A673 (cell line): ENCODE measurements at regions not wholly inside any gene's neighbourhood (a gene's known extent, or its start where the extent isn't known, plus 50 kb on each side); places are given as distances from the start of the nearest gene placed in this dataset.

Experiments used
- EZH2 ChIP-seq: fragments of 200-600 bp; sonication (generic); IDR thresholded peaks from 2 replicates; pipeline ENCODE4 v1.6.1; 2017; ENCODE audit warnings: borderline replicate concordance, low read depth, mild to moderate bottlenecking, mixed read lengths, antibody characterized with exemption, low read length; ENCODE audit not compliant: poor library complexity, severe bottlenecking
- TF ChIP-seq, protein P1 (sequence below): fragments of 300-800, 200-600 bp; sonication (generic); conservative IDR thresholded peaks from 2 replicates; pipeline ENCODE4 v1.5.1; 2017; ENCODE audit warnings: low read depth, mild to moderate bottlenecking, antibody characterized with exemption, low read length, moderate library complexity, mixed read lengths

DNA sequence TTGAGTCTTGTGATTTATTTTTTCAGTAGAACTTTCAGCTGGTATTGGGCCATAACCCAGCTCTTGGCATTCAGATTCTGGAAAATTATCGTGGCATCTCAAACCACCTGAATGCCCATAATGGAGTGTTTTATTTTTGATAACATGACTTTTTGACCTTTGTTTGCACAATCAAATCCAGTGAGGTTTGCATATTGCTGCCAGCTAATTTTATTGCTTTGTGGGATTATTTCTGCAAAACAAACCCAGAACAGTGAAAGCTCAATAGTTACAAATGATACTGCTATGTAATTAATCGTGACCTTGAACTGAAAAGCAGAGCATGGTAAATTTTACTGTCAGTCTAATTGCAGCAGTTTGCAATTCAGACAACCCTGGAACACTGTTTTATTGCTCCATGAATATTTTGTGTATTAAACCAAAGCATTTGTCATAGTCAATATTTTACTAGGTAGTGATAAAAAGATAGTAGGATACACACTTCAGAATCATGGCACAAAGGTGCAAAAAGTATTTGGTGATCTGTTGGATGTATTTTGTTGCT, 255.2 kb upstream of the NAV3 start:
- TF ChIP-seq, protein P1, sequence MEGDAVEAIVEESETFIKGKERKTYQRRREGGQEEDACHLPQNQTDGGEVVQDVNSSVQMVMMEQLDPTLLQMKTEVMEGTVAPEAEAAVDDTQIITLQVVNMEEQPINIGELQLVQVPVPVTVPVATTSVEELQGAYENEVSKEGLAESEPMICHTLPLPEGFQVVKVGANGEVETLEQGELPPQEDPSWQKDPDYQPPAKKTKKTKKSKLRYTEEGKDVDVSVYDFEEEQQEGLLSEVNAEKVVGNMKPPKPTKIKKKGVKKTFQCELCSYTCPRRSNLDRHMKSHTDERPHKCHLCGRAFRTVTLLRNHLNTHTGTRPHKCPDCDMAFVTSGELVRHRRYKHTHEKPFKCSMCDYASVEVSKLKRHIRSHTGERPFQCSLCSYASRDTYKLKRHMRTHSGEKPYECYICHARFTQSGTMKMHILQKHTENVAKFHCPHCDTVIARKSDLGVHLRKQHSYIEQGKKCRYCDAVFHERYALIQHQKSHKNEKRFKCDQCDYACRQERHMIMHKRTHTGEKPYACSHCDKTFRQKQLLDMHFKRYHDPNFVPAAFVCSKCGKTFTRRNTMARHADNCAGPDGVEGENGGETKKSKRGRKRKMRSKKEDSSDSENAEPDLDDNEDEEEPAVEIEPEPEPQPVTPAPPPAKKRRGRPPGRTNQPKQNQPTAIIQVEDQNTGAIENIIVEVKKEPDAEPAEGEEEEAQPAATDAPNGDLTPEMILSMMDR = no peak
- no peak for TF ChIP-seq EZH2
